Fibroblast of skin of scalp (primary cell): ENCODE measurements at regions not wholly inside any gene's neighbourhood (a gene's known extent, or its start where the extent isn't known, plus 50 kb on each side); places are given as distances from the start of the nearest gene placed in this dataset.

Source experiments
- DNase-seq: peaks from one replicate; pipeline ENCODE4 v3.0.0-alpha.2; 2013

DNA sequence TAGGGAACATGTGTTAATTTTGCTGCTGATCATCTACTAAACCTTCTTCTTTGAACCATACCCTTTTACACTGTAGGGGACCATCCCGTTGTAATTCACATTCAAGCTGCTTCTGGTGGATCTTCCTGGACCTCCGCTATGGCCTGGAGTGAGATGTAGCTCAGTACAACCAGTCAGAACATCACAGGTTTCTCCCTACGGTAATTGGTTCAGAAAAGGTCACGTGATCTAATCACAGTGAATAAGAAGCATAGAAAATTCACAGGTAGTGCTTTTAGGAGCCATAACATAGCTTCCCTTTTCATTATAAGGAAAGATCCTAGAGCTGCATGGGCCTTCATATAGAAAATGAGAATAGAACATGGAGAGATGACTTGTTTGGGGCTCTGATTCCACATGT is 320.8 kb upstream of the PDZRN3 start:
- no peak for DNase-seq

- no peak for DNase-seq
Observed at GRCh38 chr3:73939985-73940384, 315.2 kb upstream of the PDZRN3 start.

- DNase-seq, result no peak
Observed at GRCh38 chr3:73933585-73933984, 308.8 kb upstream of the PDZRN3 start.

DNA sequence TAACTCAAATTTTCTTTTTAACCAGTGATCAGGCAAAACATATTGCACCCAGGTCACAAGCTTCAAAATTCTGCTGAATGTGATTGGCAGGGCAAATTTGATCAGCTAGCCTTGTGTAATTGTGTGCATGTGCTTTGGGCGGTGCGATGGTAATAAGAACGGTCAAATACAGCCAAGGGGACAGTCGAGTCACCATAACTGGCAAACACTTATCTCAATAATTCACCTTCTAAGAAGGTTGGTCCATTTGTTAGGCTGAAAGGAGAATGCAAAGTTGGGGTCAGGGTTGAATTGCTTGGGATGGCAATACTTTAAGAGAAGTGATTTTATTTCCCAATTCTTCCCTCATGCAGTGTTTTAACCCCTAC is 302.4 kb upstream of the PDZRN3 start:
- no peak for DNase-seq

- DNase-seq, result no peak
Observed at GRCh38 chr3:73926360-73927202, 301.8 kb upstream of the PDZRN3 start.

- no peak for DNase-seq
Observed at GRCh38 chr3:73925011-73925410, 300.3 kb upstream of the PDZRN3 start.

GRCh38 chr3:73924048-73924447 is 299.3 kb upstream of the PDZRN3 start:
- no peak for DNase-seq

DNA sequence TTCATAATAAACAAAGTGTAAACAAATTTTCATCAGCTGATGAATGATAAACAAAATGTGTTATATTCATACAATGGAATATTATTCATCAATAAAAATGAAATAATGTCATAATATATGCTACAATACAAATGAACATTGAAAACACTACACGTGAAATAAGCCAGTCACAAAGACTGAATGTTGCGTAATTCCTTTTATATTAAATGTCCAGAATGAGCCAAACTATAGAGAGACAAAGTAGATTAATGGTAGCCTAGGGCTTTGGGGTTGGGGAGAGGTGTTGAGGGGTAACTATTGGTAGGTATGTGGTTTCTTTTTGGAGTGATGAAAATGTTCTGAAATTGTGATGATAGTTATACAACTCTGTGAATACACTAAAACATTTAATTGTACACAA is 292.9 kb upstream of the PDZRN3 start:
- no peak for DNase-seq

DNA sequence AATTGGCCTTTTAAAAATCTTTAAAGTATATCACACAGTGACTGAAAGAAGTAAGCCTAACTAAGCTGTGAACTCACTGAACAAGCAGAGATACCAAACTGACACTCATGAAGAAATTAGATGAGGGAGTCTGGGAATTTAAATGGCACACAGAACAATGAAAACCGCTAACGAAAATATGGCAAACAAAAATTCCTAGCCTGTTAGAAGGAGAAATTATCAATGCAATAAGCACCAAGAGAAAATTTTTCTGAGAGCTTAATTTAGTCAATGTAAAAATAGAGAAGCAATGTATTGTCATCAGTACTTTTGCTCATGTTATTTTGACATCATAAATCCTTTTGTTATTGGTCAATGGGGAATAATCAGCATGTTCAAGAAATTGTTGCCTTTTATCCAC is 291.1 kb upstream of the PDZRN3 start:
- DNase-seq, result no peak

GRCh38 chr3:73908218-73908617 is 283.5 kb upstream of the PDZRN3 start:
- no peak for DNase-seq

GRCh38 chr3:73901686-73902085 is 276.9 kb upstream of the PDZRN3 start:
- no peak for DNase-seq

DNA sequence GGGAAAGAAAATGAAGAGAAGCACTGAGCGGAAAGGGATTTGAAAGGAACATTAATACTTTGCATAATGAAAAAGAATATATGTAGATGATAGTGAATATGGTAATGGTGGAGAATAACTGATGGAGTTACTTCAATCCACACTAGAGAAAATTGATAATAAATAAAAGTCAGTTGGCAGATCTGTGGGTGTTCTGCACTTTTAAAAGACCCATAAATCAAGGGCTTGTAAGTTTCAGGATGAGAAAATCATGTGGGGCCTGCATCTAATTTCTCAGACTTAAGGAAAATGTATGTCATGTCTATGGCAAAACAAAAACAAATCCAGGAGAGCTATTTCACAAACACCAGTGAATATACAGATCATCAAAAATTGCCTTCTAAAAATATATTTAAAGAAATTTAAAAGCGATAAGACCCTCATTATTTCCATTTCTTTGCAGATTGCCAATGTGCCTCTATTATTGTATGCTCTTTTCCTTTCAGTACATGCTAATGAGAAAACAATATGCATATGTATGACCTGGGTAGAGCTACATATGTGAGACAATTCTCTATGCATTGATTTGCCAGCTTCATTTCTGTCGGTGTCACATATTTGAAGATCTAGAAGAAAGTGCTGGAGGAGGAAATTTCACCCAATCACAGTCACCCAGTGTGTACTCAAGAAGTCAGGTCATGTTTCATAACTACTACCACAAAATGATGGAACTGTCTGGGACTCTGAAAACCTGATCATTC is 269.9 kb upstream of the PDZRN3 start:
- DNase-seq, result no peak

- DNase-seq, result no peak
Observed at GRCh38 chr3:73893089-73893488, 268.3 kb upstream of the PDZRN3 start.

DNA sequence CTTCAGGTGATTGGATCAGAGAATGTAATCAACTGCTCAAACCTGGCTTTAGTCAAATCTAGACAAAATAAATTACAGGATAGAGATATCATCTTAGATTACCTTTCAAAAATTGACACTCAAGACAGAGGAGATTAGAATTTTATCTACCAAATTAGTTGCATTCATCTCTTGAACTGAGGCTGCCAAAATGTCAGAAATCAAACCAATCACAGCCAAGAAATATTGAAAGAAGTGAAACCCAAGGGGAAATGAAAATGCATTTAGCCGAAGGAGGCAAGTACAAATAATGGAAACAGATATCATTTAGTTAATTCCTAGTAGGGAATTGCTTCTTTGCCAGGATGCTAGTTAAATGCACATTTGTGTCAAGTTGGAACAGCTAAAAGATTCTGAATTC is 261.1 kb upstream of the PDZRN3 start:
- no peak for DNase-seq

DNA sequence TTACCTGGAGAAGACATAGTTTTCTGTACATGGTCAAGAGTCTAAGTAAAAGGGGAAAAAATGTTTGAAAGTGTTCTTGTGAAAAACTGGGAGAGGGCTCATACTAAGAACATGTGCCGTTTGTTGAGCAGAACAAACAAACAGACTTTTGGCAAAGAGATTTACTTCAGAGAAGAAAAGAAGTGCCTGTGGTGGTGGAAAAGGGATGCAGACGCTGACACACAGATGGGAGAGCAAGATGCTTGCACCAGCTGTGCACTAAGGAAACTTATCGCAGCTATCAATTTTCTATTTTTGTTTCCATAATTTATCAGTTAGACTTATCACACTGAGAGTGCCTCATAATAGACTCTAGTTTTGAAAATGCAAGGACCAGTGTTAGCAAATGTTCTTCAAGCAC is 259.6 kb upstream of the PDZRN3 start:
- DNase-seq, result no peak

DNA sequence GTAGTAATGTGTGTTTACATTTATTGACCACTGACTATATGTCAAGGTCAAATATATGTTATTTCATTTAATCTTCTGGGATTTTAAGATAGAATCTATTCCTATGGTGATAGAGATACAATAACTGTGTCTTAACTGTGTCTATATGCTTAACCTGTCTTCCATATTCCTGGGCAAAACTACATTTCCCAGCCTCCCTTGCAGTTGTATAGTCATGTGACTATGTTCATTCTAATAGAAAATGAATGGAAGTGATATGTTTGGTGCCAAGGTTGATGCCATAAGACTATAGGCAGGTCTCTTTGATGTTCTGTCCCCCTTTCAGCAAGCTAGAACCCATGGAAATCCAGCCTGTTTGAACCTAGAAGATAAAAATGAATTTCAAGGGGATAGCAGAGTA is 258.8 kb upstream of the PDZRN3 start:
- DNase-seq, result no peak

DNA sequence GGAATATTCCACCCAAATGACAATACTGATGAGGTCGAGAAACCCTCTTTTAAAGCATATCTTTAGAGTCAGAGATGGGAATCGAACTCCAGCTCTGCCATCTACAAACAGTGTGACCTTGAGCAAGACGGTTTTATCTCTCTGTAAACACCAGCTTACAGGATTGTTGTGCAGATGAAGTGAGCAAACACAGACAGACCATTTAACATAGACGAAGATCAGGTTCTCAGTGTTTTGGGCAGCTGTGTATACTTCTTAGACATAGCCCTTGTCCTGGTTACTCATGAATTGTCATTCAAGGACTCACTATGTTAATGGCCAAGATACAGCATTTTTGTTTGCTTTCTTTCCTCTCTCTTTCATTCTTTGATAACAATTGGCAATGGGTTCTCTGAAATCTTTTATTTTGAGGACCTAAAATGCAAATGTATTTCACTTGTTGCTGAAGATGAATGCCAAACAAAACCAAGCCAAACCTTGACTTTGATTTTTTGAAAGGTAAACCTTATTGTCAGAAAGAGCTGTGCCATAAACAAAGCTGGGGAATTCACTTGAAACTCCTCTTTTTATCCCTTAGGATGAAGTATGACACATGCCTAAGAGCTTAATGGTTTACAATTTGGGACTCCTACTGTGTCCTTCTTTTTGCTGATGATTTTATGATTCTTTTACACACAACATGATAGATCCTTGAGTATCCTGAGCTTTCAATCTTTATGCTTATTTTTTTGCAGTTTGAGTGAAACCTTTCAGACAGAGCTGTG is 250.0 kb upstream of the PDZRN3 start:
- DNase-seq, result no peak

- DNase-seq, result no peak
Observed at GRCh38 chr3:73874161-73874560, 249.4 kb upstream of the PDZRN3 start.

GRCh38 chr3:73868688-73869315 is 244.1 kb upstream of the PDZRN3 start:
- DNase-seq, result peak; percentile 59

DNA sequence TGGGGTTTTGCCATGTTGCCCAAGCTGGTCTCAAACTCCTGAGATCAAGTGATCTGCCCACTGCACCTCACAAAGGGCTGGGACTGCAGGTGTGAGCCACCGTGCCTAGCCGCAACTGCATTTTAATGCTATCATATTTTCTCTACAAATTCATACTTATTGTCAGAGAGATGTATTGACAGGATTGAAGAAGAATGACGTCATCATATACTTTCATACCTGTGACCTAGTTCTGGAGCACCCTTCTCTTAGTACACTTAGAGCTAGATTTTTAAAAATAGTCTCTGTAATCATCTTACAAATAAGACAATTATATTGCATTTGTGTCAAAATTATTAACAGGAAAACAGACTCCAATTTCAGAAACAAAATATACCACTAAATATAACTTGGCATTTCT is 242.8 kb upstream of the PDZRN3 start:
- DNase-seq, result no peak

GRCh38 chr3:73866846-73867245 is 242.1 kb upstream of the PDZRN3 start:
- peak; percentile 5 for DNase-seq

GRCh38 chr3:73863546-73864079 is 238.9 kb upstream of the PDZRN3 start:
- no peak for DNase-seq

GRCh38 chr3:73855813-73856212 is 231.1 kb upstream of the PDZRN3 start:
- no peak for DNase-seq
